ENCODE measurements at regions not wholly inside any gene's neighbourhood (a gene's known extent, or its start where the extent isn't known, plus 50 kb on each side); places are given as distances from the start of the nearest gene placed in this dataset.

DNA sequence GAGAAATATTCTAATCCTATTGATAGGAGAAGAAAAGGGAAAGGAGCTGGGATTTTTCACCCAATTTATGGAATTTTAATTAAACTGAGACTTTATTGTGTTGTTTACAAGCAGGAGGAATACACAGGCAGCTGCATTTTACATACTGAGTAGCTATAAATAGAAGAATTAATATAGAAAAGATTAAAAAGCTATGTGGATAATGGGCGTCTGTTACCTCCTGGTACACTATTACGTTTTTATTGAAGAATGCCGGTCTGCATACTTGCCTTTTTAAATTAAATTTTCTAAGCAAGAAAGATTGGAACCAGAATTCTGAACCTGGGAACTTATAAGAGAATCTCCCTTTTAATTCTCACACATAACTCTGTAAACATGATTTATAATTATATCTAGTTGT, 52.1 kb upstream of the CACHD1 start:
- no peak overlapping the region for H3K56ac ChIP-seq (ENCODE audit: extremely low read depth, insufficient read depth, low read length)
- H3K14ac ChIP-seq (replicated peaks; ENCODE audit: low read depth, low read length): no peak overlapping the region
- no peak overlapping the region for H3K4ac ChIP-seq (ENCODE audit: low read depth, low read length)
- no peaks in the 10 kb centered on the region for H4K20me1 ChIP-seq (ENCODE audit: insufficient read depth, low read length)
- H3K9ac ChIP-seq (ENCODE audit: low read depth, low read length): no peak overlapping the region
- H2BK120ac ChIP-seq (ENCODE audit: low read depth, low read length): no peak overlapping the region
- no peaks in the 10 kb centered on the region for H3K9me3 ChIP-seq (ENCODE audit: control insufficient read depth, insufficient read depth, low read length)
- DNase-seq (no peak), ATAC-seq (ENCODE audit: low read depth) (no peak)
- H3K27ac ChIP-seq (ENCODE audit: insufficient read depth, low read length): no peak overlapping the region
- no peak overlapping the region for H2AK5ac ChIP-seq (ENCODE audit: low read depth, low read length)
- no peak overlapping the region for H2BK5ac ChIP-seq (ENCODE audit: low read depth, low read length, poor library complexity, severe bottlenecking)
- intact Hi-C loops (cut with micrococcal nuclease) (no loop called here), in situ Hi-C loops (cut with MboI; ENCODE audit: low sequenced_read_pairs) (no loop called here), dilution Hi-C loops (cut with HindIII; ENCODE audit: low sequenced_read_pairs, unreplicated experiment) (no loop called here)
- no peak overlapping the region for H4K91ac ChIP-seq (ENCODE audit: insufficient read depth, low read depth, low read length)
- no CpG with 5 or more reads among the region's 3 CpGs for whole genome bisulfite sequencing, 2 experiments (ENCODE audit: extremely low coverage in 2 of 2, insufficient read length in 1 of 2)
- no peak overlapping the region for H3K18ac ChIP-seq (ENCODE audit: low read depth, low read length)
- no peak overlapping the region for H4K5ac ChIP-seq (ENCODE audit: low read depth, low read length)
- ChIA-PET CTCF (interaction anchor here (0.6 kb wide), 1 partner anchor 15 kb away, joined by 3 read pairs; no protein-coding TSS in a partner anchor), POLR2A (ENCODE audit: unreplicated experiment) (no interaction called here)
- no peak for TF ChIP-seq POLR2A (IDR thresholded peaks at IDR 0.05; ENCODE audit: low read depth, low read length)
- TF ChIP-seq NFE2L2 (IDR thresholded peaks at IDR 0.05; ENCODE audit: low read depth, low read length): no peak
- no peak for TF ChIP-seq RAD21 (IDR thresholded peaks at IDR 0.05; ENCODE audit: low read length)
- TF ChIP-seq, protein P1, sequence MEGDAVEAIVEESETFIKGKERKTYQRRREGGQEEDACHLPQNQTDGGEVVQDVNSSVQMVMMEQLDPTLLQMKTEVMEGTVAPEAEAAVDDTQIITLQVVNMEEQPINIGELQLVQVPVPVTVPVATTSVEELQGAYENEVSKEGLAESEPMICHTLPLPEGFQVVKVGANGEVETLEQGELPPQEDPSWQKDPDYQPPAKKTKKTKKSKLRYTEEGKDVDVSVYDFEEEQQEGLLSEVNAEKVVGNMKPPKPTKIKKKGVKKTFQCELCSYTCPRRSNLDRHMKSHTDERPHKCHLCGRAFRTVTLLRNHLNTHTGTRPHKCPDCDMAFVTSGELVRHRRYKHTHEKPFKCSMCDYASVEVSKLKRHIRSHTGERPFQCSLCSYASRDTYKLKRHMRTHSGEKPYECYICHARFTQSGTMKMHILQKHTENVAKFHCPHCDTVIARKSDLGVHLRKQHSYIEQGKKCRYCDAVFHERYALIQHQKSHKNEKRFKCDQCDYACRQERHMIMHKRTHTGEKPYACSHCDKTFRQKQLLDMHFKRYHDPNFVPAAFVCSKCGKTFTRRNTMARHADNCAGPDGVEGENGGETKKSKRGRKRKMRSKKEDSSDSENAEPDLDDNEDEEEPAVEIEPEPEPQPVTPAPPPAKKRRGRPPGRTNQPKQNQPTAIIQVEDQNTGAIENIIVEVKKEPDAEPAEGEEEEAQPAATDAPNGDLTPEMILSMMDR (conservative IDR thresholded peaks at IDR 0.05; ENCODE audit: low read depth, low read length): no peak
- TF ChIP-seq MAZ (IDR thresholded peaks at IDR 0.05; ENCODE audit: borderline replicate concordance, low read depth, low read length): no peak
- no peak for TF ChIP-seq RCOR1 (IDR thresholded peaks at IDR 0.05; ENCODE audit: insufficient replicate concordance, low read length)
- TF ChIP-seq CEBPB (IDR thresholded peaks at IDR 0.05; ENCODE audit: low read depth, low read length): no peak
- TF ChIP-seq, protein P2, sequence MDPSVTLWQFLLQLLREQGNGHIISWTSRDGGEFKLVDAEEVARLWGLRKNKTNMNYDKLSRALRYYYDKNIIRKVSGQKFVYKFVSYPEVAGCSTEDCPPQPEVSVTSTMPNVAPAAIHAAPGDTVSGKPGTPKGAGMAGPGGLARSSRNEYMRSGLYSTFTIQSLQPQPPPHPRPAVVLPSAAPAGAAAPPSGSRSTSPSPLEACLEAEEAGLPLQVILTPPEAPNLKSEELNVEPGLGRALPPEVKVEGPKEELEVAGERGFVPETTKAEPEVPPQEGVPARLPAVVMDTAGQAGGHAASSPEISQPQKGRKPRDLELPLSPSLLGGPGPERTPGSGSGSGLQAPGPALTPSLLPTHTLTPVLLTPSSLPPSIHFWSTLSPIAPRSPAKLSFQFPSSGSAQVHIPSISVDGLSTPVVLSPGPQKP (IDR thresholded peaks at IDR 0.05; ENCODE audit: borderline replicate concordance, low read depth, low read length): no peak
- TF ChIP-seq MXI1 (IDR thresholded peaks at IDR 0.05; ENCODE audit: borderline replicate concordance, low read depth, low read length): no peak
- TF ChIP-seq FOS (IDR thresholded peaks at IDR 0.05; ENCODE audit: low read depth, low read length): no peak
- TF ChIP-seq RFX5 (IDR thresholded peaks at IDR 0.05; ENCODE audit: low read depth, low read length): no peak
- no peak for TF ChIP-seq SMC3 (IDR thresholded peaks at IDR 0.05; ENCODE audit: low read depth, low read length)
- TF ChIP-seq, protein P3, sequence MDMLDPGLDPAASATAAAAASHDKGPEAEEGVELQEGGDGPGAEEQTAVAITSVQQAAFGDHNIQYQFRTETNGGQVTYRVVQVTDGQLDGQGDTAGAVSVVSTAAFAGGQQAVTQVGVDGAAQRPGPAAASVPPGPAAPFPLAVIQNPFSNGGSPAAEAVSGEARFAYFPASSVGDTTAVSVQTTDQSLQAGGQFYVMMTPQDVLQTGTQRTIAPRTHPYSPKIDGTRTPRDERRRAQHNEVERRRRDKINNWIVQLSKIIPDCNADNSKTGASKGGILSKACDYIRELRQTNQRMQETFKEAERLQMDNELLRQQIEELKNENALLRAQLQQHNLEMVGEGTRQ (IDR thresholded peaks at IDR 0.05; ENCODE audit: low read depth, low read length): no peak
- H2BK20ac ChIP-seq (ENCODE audit: low read depth, low read length): no peak overlapping the region
- no peak overlapping the region for H2BK15ac ChIP-seq (ENCODE audit: low read depth, low read length)
- no peak overlapping the region for H4K8ac ChIP-seq (ENCODE audit: low read depth in 2 of 2, low read length in 2 of 2)
- H2AFZ ChIP-seq (replicated peaks; ENCODE audit: low read length, poor library complexity): no peak overlapping the region
- BruUV-seq (replicated peaks): no TSS peak
- H3K27me3 ChIP-seq (ENCODE audit: control insufficient read depth, insufficient read depth, low read length): 0 out of 2 replicates have a peak, but pooled peaks cover 1% of the 10 kb centered on the region
- H2AK9ac ChIP-seq (replicated peaks; ENCODE audit: low read depth, low read length, poor library complexity): no peak overlapping the region
- H3K4me1 ChIP-seq (ENCODE audit: control insufficient read depth, insufficient read depth, low read length): no peaks in the 10 kb centered on the region
- no peaks in the 10 kb centered on the region for H3K9me1 ChIP-seq (ENCODE audit: insufficient read depth, low read length)
- no peaks in the 10 kb centered on the region for H3K36me3 ChIP-seq (ENCODE audit: control insufficient read depth, insufficient read depth, low read length)
- H3K4me3 ChIP-seq (ENCODE audit: insufficient read depth, low read depth, low read length): no peak overlapping the region
- no peak overlapping the region for H3K23ac ChIP-seq (ENCODE audit: low read depth, low read length)
- no peak overlapping the region for H3K4me2 ChIP-seq (ENCODE audit: low read depth, low read length)
- no peaks in the 10 kb centered on the region for H3K79me1 ChIP-seq (ENCODE audit: low read depth in 1 of 2, low read length in 2 of 2)
